ENCODE measurements at regions not wholly inside any gene's neighbourhood (a gene's known extent, or its start where the extent isn't known, plus 50 kb on each side); places are given as distances from the start of the nearest gene placed in this dataset.

DNA sequence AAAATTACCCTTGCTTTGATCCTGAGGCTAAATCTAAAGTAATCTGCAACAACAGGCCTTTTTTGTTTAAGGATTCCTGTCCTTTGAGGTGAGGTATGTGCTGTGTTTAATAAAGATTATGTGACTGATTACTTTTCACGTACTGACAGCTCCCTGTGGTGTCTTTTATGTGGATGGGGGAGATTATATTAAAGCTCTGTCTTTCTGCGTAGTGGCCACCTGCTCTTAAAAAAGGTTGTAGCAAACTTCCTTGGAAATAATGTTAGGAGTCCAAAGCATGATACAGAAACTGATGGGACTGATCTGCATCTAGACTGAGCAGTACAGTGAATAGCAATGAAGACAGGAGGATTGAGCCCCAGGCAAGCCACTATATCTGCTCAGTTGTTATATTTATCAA is 453.0 kb upstream of the GOLIM4 start:
- TF ChIP-seq EP300 (IDR thresholded peaks at IDR 0.05; ENCODE audit: borderline replicate concordance) (no peak), EGR1 (IDR thresholded peaks at IDR 0.05) (no peak), TAF1 (IDR thresholded peaks at IDR 0.05; ENCODE audit: low read depth) (no peak), FOXM1 (IDR thresholded peaks at IDR 0.05; ENCODE audit: borderline replicate concordance, low read depth) (no peak), TEAD4 (IDR thresholded peaks at IDR 0.05) (no peak), YY1 (IDR thresholded peaks at IDR 0.05; ENCODE audit: low read depth) (no peak), NFIC (IDR thresholded peaks at IDR 0.05) (no peak), RAD21 (IDR thresholded peaks at IDR 0.05; ENCODE audit: low read depth) (no peak)
- TF ChIP-seq, protein P1, sequence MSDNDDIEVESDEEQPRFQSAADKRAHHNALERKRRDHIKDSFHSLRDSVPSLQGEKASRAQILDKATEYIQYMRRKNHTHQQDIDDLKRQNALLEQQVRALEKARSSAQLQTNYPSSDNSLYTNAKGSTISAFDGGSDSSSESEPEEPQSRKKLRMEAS (IDR thresholded peaks at IDR 0.05) = no peak
- TF ChIP-seq, protein P2, sequence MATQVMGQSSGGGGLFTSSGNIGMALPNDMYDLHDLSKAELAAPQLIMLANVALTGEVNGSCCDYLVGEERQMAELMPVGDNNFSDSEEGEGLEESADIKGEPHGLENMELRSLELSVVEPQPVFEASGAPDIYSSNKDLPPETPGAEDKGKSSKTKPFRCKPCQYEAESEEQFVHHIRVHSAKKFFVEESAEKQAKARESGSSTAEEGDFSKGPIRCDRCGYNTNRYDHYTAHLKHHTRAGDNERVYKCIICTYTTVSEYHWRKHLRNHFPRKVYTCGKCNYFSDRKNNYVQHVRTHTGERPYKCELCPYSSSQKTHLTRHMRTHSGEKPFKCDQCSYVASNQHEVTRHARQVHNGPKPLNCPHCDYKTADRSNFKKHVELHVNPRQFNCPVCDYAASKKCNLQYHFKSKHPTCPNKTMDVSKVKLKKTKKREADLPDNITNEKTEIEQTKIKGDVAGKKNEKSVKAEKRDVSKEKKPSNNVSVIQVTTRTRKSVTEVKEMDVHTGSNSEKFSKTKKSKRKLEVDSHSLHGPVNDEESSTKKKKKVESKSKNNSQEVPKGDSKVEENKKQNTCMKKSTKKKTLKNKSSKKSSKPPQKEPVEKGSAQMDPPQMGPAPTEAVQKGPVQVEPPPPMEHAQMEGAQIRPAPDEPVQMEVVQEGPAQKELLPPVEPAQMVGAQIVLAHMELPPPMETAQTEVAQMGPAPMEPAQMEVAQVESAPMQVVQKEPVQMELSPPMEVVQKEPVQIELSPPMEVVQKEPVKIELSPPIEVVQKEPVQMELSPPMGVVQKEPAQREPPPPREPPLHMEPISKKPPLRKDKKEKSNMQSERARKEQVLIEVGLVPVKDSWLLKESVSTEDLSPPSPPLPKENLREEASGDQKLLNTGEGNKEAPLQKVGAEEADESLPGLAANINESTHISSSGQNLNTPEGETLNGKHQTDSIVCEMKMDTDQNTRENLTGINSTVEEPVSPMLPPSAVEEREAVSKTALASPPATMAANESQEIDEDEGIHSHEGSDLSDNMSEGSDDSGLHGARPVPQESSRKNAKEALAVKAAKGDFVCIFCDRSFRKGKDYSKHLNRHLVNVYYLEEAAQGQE (IDR thresholded peaks at IDR 0.05; ENCODE audit: low read depth) = no peak
